Colonic mucosa (tissue), 4 donors: ENCODE measurements at regions not wholly inside any gene's neighbourhood (a gene's known extent, or its start where the extent isn't known, plus 50 kb on each side); places are given as distances from the start of the nearest gene placed in this dataset.

Experiments used
- DNase-seq: peaks from one replicate; pipeline ENCODE4 v3.0.0-alpha.2; 2020
- H3K27ac ChIP-seq: fragments of 200-600 bp; one replicate; pipeline ENCODE4 v1.8.0; 2021
- H3K27me3 ChIP-seq: fragments of 200-600 bp; one replicate; pipeline ENCODE4 v1.8.0; 2021
- H3K36me3 ChIP-seq: fragments of 200-600 bp; one replicate; pipeline ENCODE4 v1.8.0; 2021
- H3K4me1 ChIP-seq: fragments of 200-600 bp; one replicate; pipeline ENCODE4 v1.8.0; 2021; ENCODE audit warnings: mild to moderate bottlenecking
- H3K4me3 ChIP-seq: fragments of 200-600 bp; one replicate; pipeline ENCODE4 v1.8.0; 2021
- H3K9ac ChIP-seq, 2 donors: one replicate each; pipeline ENCODE4 v1.7.0; 2013; ENCODE audit warnings: control low read depth in 2 of 2, low read depth in 2 of 2, low read length in 2 of 2
- H3K9me3 ChIP-seq: fragments of 200-600 bp; one replicate; pipeline ENCODE4 v1.8.0; 2021
- intact Hi-C: fragments of 100-400 bp; cut with DNase I; formaldehyde crosslinking; loops from one replicate; pipeline ENCODE4 v1.14.1; 2022
- TF ChIP-seq, protein P1 (sequence below): fragments of 200-600 bp; IDR thresholded peaks from one replicate; pipeline ENCODE4 v1.8.0; 2022; ENCODE audit warnings: antibody characterized with exemption, mild to moderate bottlenecking
- donor health status: healthy.
- donor health status: DM: no; HTN: no; CAD: no.
- donor health status: DM: no; HTN: no; CAD: no.

DNA sequence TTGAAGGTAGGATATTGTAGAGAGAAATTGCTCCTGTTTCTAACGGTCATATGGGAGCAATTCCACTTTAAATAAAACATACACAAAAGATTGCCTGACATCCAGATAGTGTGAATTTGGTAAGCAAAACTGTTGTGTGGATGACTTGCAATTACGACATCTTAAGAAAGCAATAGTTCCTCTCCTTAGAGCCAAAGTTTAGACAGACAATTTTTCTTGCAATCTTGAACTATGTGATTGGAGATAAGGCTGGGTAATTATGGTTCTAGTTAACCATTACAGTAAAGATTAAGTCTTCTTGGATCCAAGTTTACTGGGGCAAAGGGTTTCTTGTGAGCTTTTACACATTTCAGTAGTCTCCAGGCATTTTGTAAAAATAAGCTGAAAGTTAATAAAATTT is 1080.6 kb upstream of the CDH6 start:
- intact Hi-C loops, result no loop called here
- Histone ChIP-seq H3K9me3 (no peaks in the 10 kb centered on the region), H3K4me1 (no peaks in the 10 kb centered on the region), H3K27me3 (no peaks in the 10 kb centered on the region), H3K36me3 (no peaks in the 10 kb centered on the region), H3K9ac (no peak overlapping the region), H3K27ac (no peak overlapping the region), H3K4me3 (no peak overlapping the region)
- TF ChIP-seq, protein P1, sequence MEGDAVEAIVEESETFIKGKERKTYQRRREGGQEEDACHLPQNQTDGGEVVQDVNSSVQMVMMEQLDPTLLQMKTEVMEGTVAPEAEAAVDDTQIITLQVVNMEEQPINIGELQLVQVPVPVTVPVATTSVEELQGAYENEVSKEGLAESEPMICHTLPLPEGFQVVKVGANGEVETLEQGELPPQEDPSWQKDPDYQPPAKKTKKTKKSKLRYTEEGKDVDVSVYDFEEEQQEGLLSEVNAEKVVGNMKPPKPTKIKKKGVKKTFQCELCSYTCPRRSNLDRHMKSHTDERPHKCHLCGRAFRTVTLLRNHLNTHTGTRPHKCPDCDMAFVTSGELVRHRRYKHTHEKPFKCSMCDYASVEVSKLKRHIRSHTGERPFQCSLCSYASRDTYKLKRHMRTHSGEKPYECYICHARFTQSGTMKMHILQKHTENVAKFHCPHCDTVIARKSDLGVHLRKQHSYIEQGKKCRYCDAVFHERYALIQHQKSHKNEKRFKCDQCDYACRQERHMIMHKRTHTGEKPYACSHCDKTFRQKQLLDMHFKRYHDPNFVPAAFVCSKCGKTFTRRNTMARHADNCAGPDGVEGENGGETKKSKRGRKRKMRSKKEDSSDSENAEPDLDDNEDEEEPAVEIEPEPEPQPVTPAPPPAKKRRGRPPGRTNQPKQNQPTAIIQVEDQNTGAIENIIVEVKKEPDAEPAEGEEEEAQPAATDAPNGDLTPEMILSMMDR, result no peak
- DNase-seq, result no peak

- DNase-seq, result no peak
- Histone ChIP-seq H3K4me1 (no peaks in the 10 kb centered on the region), H3K36me3 (no peaks in the 10 kb centered on the region), H3K27me3 (no peaks in the 10 kb centered on the region), H3K9me3 (no peaks in the 10 kb centered on the region), H3K9ac (no peak overlapping the region), H3K27ac (no peak overlapping the region), H3K4me3 (no peak overlapping the region)
- intact Hi-C loops, result no loop called here
- TF ChIP-seq, protein P1, result no peak
Observed at GRCh38 chr5:30108051-30108450, 1085.4 kb upstream of the CDH6 start.

- TF ChIP-seq, protein P1, result no peak
- no peak overlapping the region for H3K9ac ChIP-seq
- no peak overlapping the region for H3K4me3 ChIP-seq
- DNase-seq, result no peak
- no peak overlapping the region for H3K27ac ChIP-seq
- no peaks in the 10 kb centered on the region for H3K36me3 ChIP-seq
- H3K27me3 ChIP-seq, result no peaks in the 10 kb centered on the region
- H3K9me3 ChIP-seq, result no peaks in the 10 kb centered on the region
- no peaks in the 10 kb centered on the region for H3K4me1 ChIP-seq
- intact Hi-C loops, result no loop called here
Observed at GRCh38 chr5:30106596-30106995, 1086.9 kb upstream of the CDH6 start.

DNA sequence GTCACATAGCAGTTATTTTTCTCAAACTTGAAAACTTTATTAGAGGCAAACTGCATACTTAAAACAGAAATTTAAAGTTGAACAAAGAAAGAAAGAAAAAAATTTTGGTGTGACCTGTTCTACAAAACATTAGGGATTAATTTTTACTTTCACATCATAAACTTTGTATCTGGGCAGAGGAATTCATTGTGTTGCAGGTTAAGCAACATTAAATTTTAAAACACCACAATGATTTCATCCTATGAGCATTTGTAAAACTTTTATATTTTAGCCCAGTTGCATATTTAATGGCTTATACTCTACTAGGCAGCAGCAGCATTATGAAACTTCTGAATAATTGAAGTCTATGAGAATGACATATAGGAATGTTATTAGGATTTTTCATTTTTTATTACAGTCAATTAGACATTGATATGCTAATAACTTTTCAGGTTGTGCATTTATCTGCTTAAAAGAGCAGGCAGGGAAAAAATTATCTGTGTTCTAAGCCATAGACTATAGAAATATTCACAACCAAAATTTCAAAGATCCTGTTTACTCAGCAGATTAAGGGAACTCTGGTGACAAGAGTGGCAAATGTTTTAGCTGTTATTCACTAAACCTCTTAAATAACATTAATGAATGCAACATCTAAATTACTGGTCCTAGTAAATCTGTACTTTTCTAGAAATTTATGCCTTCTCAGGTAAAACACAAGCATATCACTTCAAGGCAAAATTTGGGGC is 1088.5 kb upstream of the CDH6 start:
- Histone ChIP-seq H3K4me1 (no peaks in the 10 kb centered on the region), H3K9ac (no peak overlapping the region), H3K4me3 (no peak overlapping the region), H3K9me3 (no peaks in the 10 kb centered on the region), H3K36me3 (no peaks in the 10 kb centered on the region), H3K27me3 (no peaks in the 10 kb centered on the region), H3K27ac (no peak overlapping the region)
- TF ChIP-seq, protein P1, result no peak
- no peak for DNase-seq
- intact Hi-C loops, result no loop called here

DNA sequence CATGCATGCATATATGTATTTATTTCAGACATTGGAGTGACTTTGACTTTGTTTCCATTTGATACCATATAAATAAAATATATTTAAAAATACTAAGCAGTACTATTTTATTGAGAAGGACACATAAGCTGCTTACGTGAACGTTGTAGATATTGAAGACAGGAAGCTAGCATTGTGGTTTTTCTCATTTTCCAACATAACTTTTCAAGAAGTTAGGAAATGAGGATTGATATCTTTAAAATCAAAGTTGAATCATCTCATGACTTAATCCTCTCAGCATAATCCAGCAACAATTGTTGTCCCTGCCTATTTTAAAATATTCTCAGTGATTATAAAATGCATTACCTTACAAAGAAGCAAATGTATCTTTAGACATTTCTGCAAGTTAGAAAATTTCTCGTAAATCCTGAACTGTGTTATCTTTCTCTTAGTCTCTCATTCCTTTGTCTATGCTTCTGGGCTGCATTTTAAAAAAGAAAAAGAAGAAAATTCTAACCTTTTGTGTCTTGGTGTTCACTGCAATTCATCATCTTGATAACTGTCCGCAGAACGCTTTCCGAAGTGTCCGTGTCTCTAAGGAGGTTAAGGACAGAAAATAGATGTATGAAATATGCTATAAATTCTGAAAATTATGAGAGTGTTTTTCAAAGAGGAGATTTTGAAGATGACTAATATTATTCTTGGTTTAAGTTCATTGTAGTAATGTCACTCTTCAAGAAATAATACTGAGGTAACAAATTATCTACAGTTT is 1089.9 kb upstream of the CDH6 start:
- H3K9ac ChIP-seq, result no peak overlapping the region
- no peak for DNase-seq
- no peak overlapping the region for H3K4me3 ChIP-seq
- TF ChIP-seq, protein P1, result no peak
- H3K4me1 ChIP-seq, result no peaks in the 10 kb centered on the region
- intact Hi-C loops, result no loop called here
- no peaks in the 10 kb centered on the region for H3K27me3 ChIP-seq
- H3K27ac ChIP-seq, result no peak overlapping the region
- no peaks in the 10 kb centered on the region for H3K36me3 ChIP-seq
- no peaks in the 10 kb centered on the region for H3K9me3 ChIP-seq
